ENCODE measurements at regions not wholly inside any gene's neighbourhood (a gene's known extent, or its start where the extent isn't known, plus 50 kb on each side); places are given as distances from the start of the nearest gene placed in this dataset.
"Not testable (repeated sequence)": the region's sequence is repeated elsewhere in the genome, so short reads cannot be mapped to it uniquely, and the experiment has no call there.

GRCh38 chr22:17303840-17304779 is 65.2 kb upstream of the CECR2 start:
- DNase-seq (ENCODE audit: low read depth in 2 of 2) = no peak

GRCh38 chr22:17303441-17303839 is 65.8 kb upstream of the CECR2 start:
- H3K4me3 ChIP-seq (replicated peaks in 1 of 2; ENCODE audit: low read depth in 2 of 2, low read length in 2 of 2) = no peak overlapping the region
- no peak for DNase-seq (ENCODE audit: low read depth in 2 of 2)
- TF ChIP-seq CTCF (IDR thresholded peaks at IDR 0.05; ENCODE audit: low read depth, low read length) = no peak

More at GRCh38 chr22:17303840-17304779, 65.2 kb upstream of the CECR2 start:
- TF ChIP-seq CTCF (IDR thresholded peaks at IDR 0.05; ENCODE audit: low read depth, low read length) = no peak
- H3K4me3 ChIP-seq (replicated peaks in 1 of 2; ENCODE audit: low read depth in 2 of 2, low read length in 2 of 2) = no peak overlapping the region

- H3K4me3 ChIP-seq (replicated peaks in 1 of 2; ENCODE audit: low read depth in 2 of 2, low read length in 2 of 2) = no peak overlapping the region
- DNase-seq (ENCODE audit: low read depth in 2 of 2) = no peak
- TF ChIP-seq CTCF (IDR thresholded peaks at IDR 0.05; ENCODE audit: low read depth, low read length) = no peak
These were observed 66.6 kb upstream of the CECR2 start for GRCh38 chr22:17302616-17303015.

GRCh38 chr22:17300926-17301325 is 68.3 kb upstream of the CECR2 start:
- TF ChIP-seq CTCF (IDR thresholded peaks at IDR 0.05; ENCODE audit: low read depth, low read length) = no peak
- DNase-seq (ENCODE audit: low read depth in 2 of 2) = no peak
- H3K4me3 ChIP-seq (replicated peaks in 1 of 2; ENCODE audit: low read depth in 2 of 2, low read length in 2 of 2) = no peak overlapping the region

GRCh38 chr22:17298805-17299502 is 70.3 kb upstream of the CECR2 start:
- DNase-seq (ENCODE audit: low read depth in 2 of 2); H3K4me3 ChIP-seq (replicated peaks in 1 of 2; ENCODE audit: low read depth in 2 of 2, low read length in 2 of 2): not testable (repeated sequence)

- no peak for DNase-seq (ENCODE audit: low read depth in 2 of 2)
- H3K4me3 ChIP-seq (replicated peaks in 1 of 2; ENCODE audit: low read depth in 2 of 2, low read length in 2 of 2) = no peak overlapping the region
- TF ChIP-seq CTCF (IDR thresholded peaks at IDR 0.05; ENCODE audit: low read depth, low read length) = no peak
These were observed 66.4 kb upstream of the ADA2 start for GRCh38 chr22:17285656-17286055.

- DNase-seq (ENCODE audit: low read depth in 2 of 2) = no peak
- H3K4me3 ChIP-seq (replicated peaks in 1 of 2; ENCODE audit: low read depth in 2 of 2, low read length in 2 of 2) = no peak overlapping the region
- no peak for TF ChIP-seq CTCF (IDR thresholded peaks at IDR 0.05; ENCODE audit: low read depth, low read length)
These were observed 65.7 kb upstream of the ADA2 start for GRCh38 chr22:17284888-17285287.

Measured in cardiac fibroblast (primary cell).